DND-41 (cell line): ENCODE measurements at regions not wholly inside any gene's neighbourhood (a gene's known extent, or its start where the extent isn't known, plus 50 kb on each side); places are given as distances from the start of the nearest gene placed in this dataset.

Source experiments
- ATAC-seq: fragments of 200-7000 bp; cut with Tn5 transposase; 3 replicates; pipeline ENCODE4 v1.9.1; 2021; ENCODE audit warnings: low read depth; ENCODE audit not compliant: insufficient read depth
- DNase-seq: peaks from one replicate; pipeline ENCODE4 v3.0.0-alpha.2; 2020
- H2AFZ ChIP-seq: 2 replicates; pipeline ENCODE4 v1.6.0; 2012; ENCODE audit warnings: low read depth, low read length
- H3K27ac ChIP-seq: 2 replicates; pipeline ENCODE4 v1.5.1; 2012; ENCODE audit warnings: low read length, inconsistent platforms
- H3K27me3 ChIP-seq: fragments of 200-600 bp; sonication (generic); 2 replicates; pipeline ENCODE4 v1.6.0; 2012; ENCODE audit warnings: low read length, mild to moderate bottlenecking, inconsistent platforms; ENCODE audit not compliant: insufficient read depth, poor library complexity
- H3K36me3 ChIP-seq: 2 replicates; pipeline ENCODE4 v1.5.1; 2012; ENCODE audit warnings: low read length, inconsistent platforms; ENCODE audit not compliant: insufficient read depth
- H3K4me1 ChIP-seq: 2 replicates; pipeline ENCODE4 v1.5.1; 2012; ENCODE audit warnings: mild to moderate bottlenecking, low read length; ENCODE audit not compliant: insufficient read depth
- H3K4me2 ChIP-seq: 2 replicates; pipeline ENCODE4 v1.6.0; 2012; ENCODE audit warnings: mild to moderate bottlenecking, moderate library complexity, low read length, inconsistent platforms; ENCODE audit not compliant: insufficient read depth
- H3K4me3 ChIP-seq, 2 experiments: fragments of 200-600 bp in 1 of 2; shearing (Covaris generic) in 1 of 2; 2 replicates each; pipeline ENCODE4 v1.5.1; 2012 to 2016; ENCODE audit warnings: inconsistent platforms in 2 of 2, low read length in 2 of 2, mild to moderate bottlenecking in 2 of 2, low read depth in 1 of 2, moderate library complexity in 1 of 2
- H3K79me2 ChIP-seq: 2 replicates; pipeline ENCODE4 v1.6.0; 2012; ENCODE audit warnings: low read length, inconsistent platforms; ENCODE audit not compliant: insufficient read depth
- H3K9ac ChIP-seq: 2 replicates; pipeline ENCODE4 v1.6.0; 2012; ENCODE audit warnings: low read depth, mild to moderate bottlenecking, inconsistent platforms, low read length, moderate library complexity
- H3K9me3 ChIP-seq: 2 replicates; pipeline ENCODE4 v1.5.1; 2012; ENCODE audit warnings: low read length, moderate library complexity, mild to moderate bottlenecking, inconsistent platforms; ENCODE audit not compliant: insufficient read depth, severe bottlenecking
- H4K20me1 ChIP-seq: 2 replicates; pipeline ENCODE4 v1.6.0; 2012; ENCODE audit warnings: low read length; ENCODE audit not compliant: insufficient read depth
- CTCF ChIP-seq: IDR thresholded peaks from 2 replicates; pipeline ENCODE4 v1.5.1; 2012; ENCODE audit warnings: borderline replicate concordance, low read length, moderate library complexity, mild to moderate bottlenecking; ENCODE audit not compliant: poor library complexity, severe bottlenecking; ENCODE audit errors: extremely low read depth
- EZH2 ChIP-seq: IDR thresholded peaks from 3 replicates; pipeline ENCODE4 v1.6.1; 2012; ENCODE audit warnings: borderline replicate concordance, low read depth, mild to moderate bottlenecking, moderate library complexity, low read length, inconsistent platforms; ENCODE audit not compliant: severe bottlenecking

- Histone ChIP-seq H3K9me3 (no peaks in the 10 kb centered on the region), H4K20me1 (no peaks in the 10 kb centered on the region), H3K4me3 (no peak overlapping the region), H3K27ac (no peak overlapping the region), H3K4me2 (no peak overlapping the region), H3K27me3 (no peaks in the 10 kb centered on the region), H3K9ac (no peak overlapping the region), H3K36me3 (no peaks in the 10 kb centered on the region), H3K79me2 (no peaks in the 10 kb centered on the region), H2AFZ (no peak overlapping the region), H3K4me1 (no peaks in the 10 kb centered on the region)
- DNase-seq (no peak), ATAC-seq (no peak)
- no peak for TF ChIP-seq EZH2
- no peak for TF ChIP-seq CTCF
Measured at GRCh38 chr22:45112136-45112879, 51.4 kb upstream of the NUP50 start.
